ENCODE measurements at regions not wholly inside any gene's neighbourhood (a gene's known extent, or its start where the extent isn't known, plus 50 kb on each side); places are given as distances from the start of the nearest gene placed in this dataset.

DNA sequence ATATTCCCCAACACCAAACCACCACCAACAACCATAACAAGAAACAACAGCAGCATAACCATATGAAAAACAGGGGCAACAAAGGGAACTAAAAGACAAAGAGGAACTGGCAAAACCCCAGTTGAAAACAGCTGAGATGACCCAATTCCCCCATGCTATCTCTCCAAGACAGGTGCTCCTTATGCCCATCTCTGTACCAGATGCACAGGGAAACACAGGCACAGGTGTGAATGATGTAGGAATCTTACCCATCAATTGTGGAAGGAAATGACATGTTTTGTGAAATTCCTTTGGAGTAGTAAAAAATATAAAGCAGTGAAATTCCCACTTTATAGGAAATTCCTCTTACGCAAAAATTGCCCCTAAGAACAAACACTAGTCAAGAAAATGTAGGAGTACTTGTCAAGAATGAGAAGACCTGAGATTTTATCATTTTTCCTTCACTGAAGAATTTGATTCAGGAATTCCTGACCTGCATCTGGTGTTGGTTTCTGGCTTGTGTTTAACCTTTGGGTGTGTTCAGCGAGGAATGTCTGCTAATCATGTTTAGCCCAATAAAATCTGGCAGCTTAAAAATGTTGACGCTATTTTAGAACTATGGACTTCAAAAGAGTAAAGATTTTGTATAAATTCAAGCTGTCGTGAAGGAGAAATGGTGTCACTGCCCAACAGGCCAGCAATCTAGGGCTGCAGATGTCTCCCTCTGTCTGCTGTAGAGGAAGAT, 67.7 kb upstream of the ARHGAP28 start:
- Histone ChIP-seq H3K27me3 (ENCODE audit: control insufficient read depth in 2 of 2, insufficient read depth in 2 of 2, low read length in 2 of 2) (peaks cover 4 to 27% of the 10 kb centered on the region in 2 experiments; a peak in 3 of 5 replicates), H3K79me2 (ENCODE audit: control insufficient read depth, insufficient read depth, low read length) (no peaks in the 10 kb centered on the region), H3K36me3 (ENCODE audit: control insufficient read depth, insufficient read depth, low read length) (no peaks in the 10 kb centered on the region), H3K9me3 (replicated peaks; ENCODE audit: control insufficient read depth, insufficient read depth, low read depth, low read length) (no peaks in the 10 kb centered on the region; the same call in 1 of the 2 replicates), H3K9me1 (ENCODE audit: control insufficient read depth, insufficient read depth, low read length) (no peaks in the 10 kb centered on the region), H2AFZ (ENCODE audit: low read depth, low read length) (no peak overlapping the region), H3K27ac (ENCODE audit: extremely low read depth, low read depth, low read length) (no peak overlapping the region), H3K9ac (ENCODE audit: insufficient read depth in 1 of 2, low read depth in 2 of 2, low read length in 2 of 2) (no peak overlapping the region), H4K20me1 (replicated peaks; ENCODE audit: control insufficient read depth, insufficient read depth, low read length) (no peaks in the 10 kb centered on the region), H3K4me2 (ENCODE audit: insufficient read depth, low read length) (no peak overlapping the region), H3K4me3 (no peak overlapping the region), H3K4me1 (replicated peaks in 1 of 2; ENCODE audit: control insufficient read depth in 2 of 2, insufficient read depth in 2 of 2, low read length in 2 of 2) (no peaks in the 10 kb centered on the region)
- TF ChIP-seq NEUROD1 (IDR thresholded peaks at IDR 0.05; ENCODE audit: borderline replicate concordance, low read depth, low read length, partially characterized antibody) (no peak), ZKSCAN8 (CRISPR knock-in tag; IDR thresholded peaks at IDR 0.05) (no peak)
- DNase-seq (ENCODE audit: extremely low read depth in 1 of 4, low spot score in 3 of 4) (no peak), FAIRE-seq (no peak), ATAC-seq (no peak)
- 0% methylated on average over 4 of the region's 4 CpGs for WGBS (ENCODE audit: insufficient coverage, low coverage, missing lambda C conversion rate)
- BruUV-seq (replicated peaks) = no TSS peak
- in situ Hi-C loops (cut with MboI) = no loop called here
- intact Hi-C loops (cut with micrococcal nuclease) = no loop called here
- POLR2A ChIA-PET = no interaction called here
- CTCF ChIA-PET (ENCODE audit: low intra/inter-chr PET ratio) = no interaction called here

DNA sequence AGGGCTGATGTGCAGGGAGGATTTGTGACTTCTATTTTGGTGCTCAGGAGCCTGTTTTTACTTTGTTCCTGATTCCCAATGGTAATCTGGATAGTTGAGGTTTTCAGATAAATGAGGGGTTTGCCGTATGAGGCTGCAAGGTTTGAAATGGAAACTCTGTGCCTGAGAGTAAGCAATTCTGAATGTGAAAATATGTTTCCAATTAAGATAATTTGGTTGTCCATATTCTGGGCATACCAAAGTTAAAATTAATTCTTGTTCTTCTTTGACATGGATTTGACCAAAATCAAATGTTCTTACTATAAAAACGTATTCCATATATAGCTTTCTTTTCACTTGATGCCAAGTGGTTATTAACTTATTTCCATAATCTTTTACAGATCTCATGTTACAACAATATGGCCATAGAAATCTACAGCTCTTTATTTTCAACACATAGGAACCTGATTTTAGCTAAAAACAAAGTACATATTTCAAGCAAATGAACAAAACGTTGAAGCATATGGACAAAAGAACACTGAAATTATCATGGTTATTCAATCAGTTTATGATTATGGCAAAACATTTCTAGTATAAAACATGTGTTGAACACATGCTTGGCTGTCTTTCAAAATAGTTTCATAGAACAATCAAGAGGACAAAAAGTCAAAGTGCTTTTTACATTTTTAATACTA, 63.4 kb upstream of the ARHGAP28 start:
- in situ Hi-C loops (cut with MboI) = no loop called here
- ChIA-PET CTCF (ENCODE audit: low intra/inter-chr PET ratio) (no interaction called here), POLR2A (no interaction called here)
- no peaks in the 10 kb centered on the region for H3K79me2 ChIP-seq (ENCODE audit: control insufficient read depth, insufficient read depth, low read length)
- no peak overlapping the region for H3K9ac ChIP-seq (ENCODE audit: insufficient read depth in 1 of 2, low read depth in 2 of 2, low read length in 2 of 2)
- TF ChIP-seq ZNF778 (CRISPR knock-in tag; IDR thresholded peaks at IDR 0.05) (no peak), PHB (CRISPR knock-in tag; IDR thresholded peaks at IDR 0.05) (no peak), BACH1 (tag; IDR thresholded peaks at IDR 0.05) (no peak), ZHX1 (conservative IDR thresholded peaks at IDR 0.05; ENCODE audit: low read length) (no peak), PRPF4 (IDR thresholded peaks at IDR 0.05; ENCODE audit: insufficient read depth, low read depth, low read length, poor library complexity, severe bottlenecking) (no peak)
- no peaks in the 10 kb centered on the region for H3K36me3 ChIP-seq (ENCODE audit: control insufficient read depth, insufficient read depth, low read length)
- H3K4me3 ChIP-seq = no peak overlapping the region
- H3K9me1 ChIP-seq (ENCODE audit: control insufficient read depth, insufficient read depth, low read length) = no peaks in the 10 kb centered on the region
- no peak overlapping the region for H2AFZ ChIP-seq (ENCODE audit: low read depth, low read length)
- H3K9me3 ChIP-seq (replicated peaks; ENCODE audit: control insufficient read depth, insufficient read depth, low read depth, low read length) = no peaks in the 10 kb centered on the region; the same call in 1 of the 2 replicates
- BruUV-seq (replicated peaks) = no TSS peak
- no peak overlapping the region for H3K27ac ChIP-seq (ENCODE audit: extremely low read depth, low read depth, low read length)
- 13% methylated on average over 3 of the region's 3 CpGs for WGBS (ENCODE audit: insufficient coverage, low coverage, missing lambda C conversion rate)
- intact Hi-C loops (cut with micrococcal nuclease) = no loop called here
- FAIRE-seq (no peak), DNase-seq (ENCODE audit: extremely low read depth in 1 of 4, low spot score in 3 of 4) (no peak), ATAC-seq (no peak)
- no peak overlapping the region for H3K4me2 ChIP-seq (ENCODE audit: insufficient read depth, low read length)
- H3K27me3 ChIP-seq (ENCODE audit: control insufficient read depth in 2 of 2, insufficient read depth in 2 of 2, low read length in 2 of 2) = peaks cover 4 to 13% of the 10 kb centered on the region in 2 experiments; a peak in 3 of 5 replicates
- H3K4me1 ChIP-seq (replicated peaks in 1 of 2; ENCODE audit: control insufficient read depth in 2 of 2, insufficient read depth in 2 of 2, low read length in 2 of 2) = no peaks in the 10 kb centered on the region
- H4K20me1 ChIP-seq (replicated peaks; ENCODE audit: control insufficient read depth, insufficient read depth, low read length) = no peaks in the 10 kb centered on the region
